NCI-H2196 (cell line): ENCODE measurements at regions not wholly inside any gene's neighbourhood (a gene's known extent, or its start where the extent isn't known, plus 50 kb on each side); places are given as distances from the start of the nearest gene placed in this dataset.
"Not testable (repeated sequence)": the region's sequence is repeated elsewhere in the genome, so short reads cannot be mapped to it uniquely, and the experiment has no call there.

Experiments used
- DNase-seq: peaks from one replicate; lab custom pipeline; 2025; ENCODE audit not compliant: unreplicated experiment; lab: John Stamatoyannopoulos, UW

- DNase-seq: no peak
Measured at GRCh38 chr5:8831854-8832253, 714.0 kb downstream of the SEMA5A start.

GRCh38 chr5:8839361-8840055 is 706.4 kb downstream of the SEMA5A start:
- DNase-seq: no peak

GRCh38 chr5:8840237-8840636 is 705.6 kb downstream of the SEMA5A start:
- no peak for DNase-seq

- not testable (repeated sequence) for DNase-seq
Measured at GRCh38 chr5:8840746-8841145, 705.1 kb downstream of the SEMA5A start.

GRCh38 chr5:8842971-8843551 is 702.8 kb downstream of the SEMA5A start:
- no peak for DNase-seq

- DNase-seq: no peak
Measured at GRCh38 chr5:8843771-8844170, 702.1 kb downstream of the SEMA5A start.

- DNase-seq: no peak
Measured at GRCh38 chr5:8844206-8844605, 701.7 kb downstream of the SEMA5A start.

- DNase-seq: no peak
Measured at GRCh38 chr5:8844847-8845246, 701.0 kb downstream of the SEMA5A start.

GRCh38 chr5:8845296-8845695 is 700.6 kb downstream of the SEMA5A start:
- no peak for DNase-seq

GRCh38 chr5:8848366-8848765 is 697.5 kb downstream of the SEMA5A start:
- no peak for DNase-seq

GRCh38 chr5:8848997-8849594 is 696.8 kb downstream of the SEMA5A start:
- DNase-seq: no peak

- no peak for DNase-seq
Measured at GRCh38 chr5:8851101-8851500, 694.8 kb downstream of the SEMA5A start.

- DNase-seq: no peak
Measured at GRCh38 chr5:8857051-8857450, 688.8 kb downstream of the SEMA5A start.

- DNase-seq: no peak
Measured at GRCh38 chr5:8861764-8862163, 684.1 kb downstream of the SEMA5A start.

- no peak for DNase-seq
Measured at GRCh38 chr5:8864053-8864452, 681.8 kb downstream of the SEMA5A start.

- DNase-seq: no peak
Measured at GRCh38 chr5:8865266-8865665, 680.6 kb downstream of the SEMA5A start.

GRCh38 chr5:8865686-8866374 is 680.0 kb downstream of the SEMA5A start:
- DNase-seq: no peak

- no peak for DNase-seq
Measured at GRCh38 chr5:8868283-8868682, 677.6 kb downstream of the SEMA5A start.

- no peak for DNase-seq
Measured at GRCh38 chr5:8869932-8870331, 675.9 kb downstream of the SEMA5A start.

- no peak for DNase-seq
Measured at GRCh38 chr5:8870349-8870958, 675.4 kb downstream of the SEMA5A start.

GRCh38 chr5:8870959-8871355 is 674.9 kb downstream of the SEMA5A start:
- no peak for DNase-seq

GRCh38 chr5:8871446-8871845 is 674.4 kb downstream of the SEMA5A start:
- no peak for DNase-seq
